GM06990 (cell line): ENCODE measurements at regions not wholly inside any gene's neighbourhood (a gene's known extent, or its start where the extent isn't known, plus 50 kb on each side); places are given as distances from the start of the nearest gene placed in this dataset.

ENCODE experiments used
- DNase-seq: peaks from one replicate; pipeline ENCODE4 v3.0.0-alpha.2; 2011; ENCODE audit not compliant: insufficient read length; ENCODE audit errors: extremely low read depth
- H3K27me3 ChIP-seq: replicated peaks from 2 replicates; pipeline ENCODE4 v1.6.0; 2011; ENCODE audit warnings: low read length; ENCODE audit not compliant: control insufficient read depth, insufficient read depth
- H3K36me3 ChIP-seq: 2 replicates; pipeline ENCODE4 v1.5.1; 2011; ENCODE audit warnings: low read length; ENCODE audit not compliant: control insufficient read depth, insufficient read depth
- H3K4me3 ChIP-seq: replicated peaks from 2 replicates; pipeline ENCODE4 v1.5.1; 2011; ENCODE audit warnings: low read depth, mild to moderate bottlenecking, control low read depth, low read length
- CTCF ChIP-seq: IDR thresholded peaks from 2 replicates; pipeline ENCODE4 v1.5.1; 2011; ENCODE audit warnings: low read length, control low read depth, mild to moderate bottlenecking, inconsistent platforms; ENCODE audit not compliant: insufficient read depth, poor library complexity, severe bottlenecking

- Histone ChIP-seq H3K4me3 (no peak overlapping the region), H3K36me3 (no peaks in the 10 kb centered on the region), H3K27me3 (peaks cover 1% of the 10 kb centered on the region)
- DNase-seq = no peak
- TF ChIP-seq CTCF = no peak
Observed at GRCh38 chr10:80741278-80741677, 203.6 kb downstream of the SH2D4B start.

GRCh38 chr10:80750268-80750667, 212.6 kb downstream of the SH2D4B start:
- no peaks in the 10 kb centered on the region; the same call in 1 of the 2 replicates for H3K27me3 ChIP-seq
- no peak for DNase-seq
- no peak for TF ChIP-seq CTCF
- no peaks in the 10 kb centered on the region for H3K36me3 ChIP-seq
- no peak overlapping the region for H3K4me3 ChIP-seq

GRCh38 chr10:80751940-80752339, 214.2 kb downstream of the SH2D4B start:
- TF ChIP-seq CTCF = no peak
- no peak for DNase-seq
- no peaks in the 10 kb centered on the region for H3K27me3 ChIP-seq
- no peak overlapping the region for H3K4me3 ChIP-seq
- H3K36me3 ChIP-seq = no peaks in the 10 kb centered on the region

- DNase-seq = no peak
- no peak for TF ChIP-seq CTCF
- H3K27me3 ChIP-seq = no peaks in the 10 kb centered on the region
Observed at GRCh38 chr10:80753612-80754011, 215.9 kb downstream of the SH2D4B start.

GRCh38 chr10:80755893-80756292, 218.2 kb downstream of the SH2D4B start:
- Histone ChIP-seq H3K36me3 (no peaks in the 10 kb centered on the region), H3K27me3 (no peaks in the 10 kb centered on the region), H3K4me3 (no peak overlapping the region)
- no peak for DNase-seq
- no peak for TF ChIP-seq CTCF

More at GRCh38 chr10:80753612-80754011, 215.9 kb downstream of the SH2D4B start:
- H3K4me3 ChIP-seq = no peak overlapping the region
- H3K36me3 ChIP-seq = no peaks in the 10 kb centered on the region

GRCh38 chr10:80759693-80760092, 222.0 kb downstream of the SH2D4B start:
- no peak for TF ChIP-seq CTCF
- no peaks in the 10 kb centered on the region for H3K36me3 ChIP-seq
- no peaks in the 10 kb centered on the region for H3K27me3 ChIP-seq
- no peak for DNase-seq
- no peak overlapping the region for H3K4me3 ChIP-seq
